ENCODE measurements at regions not wholly inside any gene's neighbourhood (a gene's known extent, or its start where the extent isn't known, plus 50 kb on each side); places are given as distances from the start of the nearest gene placed in this dataset.

DNA sequence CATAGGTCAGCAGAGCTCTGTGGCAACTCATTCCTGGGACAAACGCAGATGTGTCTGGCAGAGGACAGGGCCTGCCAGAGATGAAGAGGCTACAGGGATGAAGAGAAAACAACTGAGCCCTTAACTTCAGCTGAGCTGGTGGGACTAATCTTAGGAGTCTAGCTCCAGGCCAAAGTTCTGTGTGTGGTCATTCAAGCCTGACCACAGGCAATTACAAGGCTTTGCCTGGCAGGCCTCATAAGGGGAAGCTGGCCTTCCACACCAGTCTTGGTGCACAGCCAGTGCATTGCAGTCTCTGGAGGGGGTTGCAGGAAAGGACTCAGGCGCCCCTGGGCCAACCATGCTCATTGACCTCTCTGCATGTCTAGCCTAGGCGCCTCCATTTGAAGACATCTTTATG, 127.6 kb upstream of the DAAM1 start:
- Histone ChIP-seq H3K27me3 (ENCODE audit: insufficient read depth, low read length) (no peaks in the 10 kb centered on the region), H3K9me3 (ENCODE audit: insufficient read depth, low read depth, low read length) (peaks cover 12% of the 10 kb centered on the region; the same call in 1 of the 2 replicates), H3K9ac (ENCODE audit: low read depth, low read length) (no peak overlapping the region), H3K4me1 (ENCODE audit: insufficient read depth, low read length) (no peaks in the 10 kb centered on the region), H3K27ac (ENCODE audit: low read length) (no peak overlapping the region), H3K4me3 (ENCODE audit: low read length) (no peak overlapping the region), H3K36me3 (ENCODE audit: insufficient read depth, low read depth, low read length) (no peaks in the 10 kb centered on the region)

DNA sequence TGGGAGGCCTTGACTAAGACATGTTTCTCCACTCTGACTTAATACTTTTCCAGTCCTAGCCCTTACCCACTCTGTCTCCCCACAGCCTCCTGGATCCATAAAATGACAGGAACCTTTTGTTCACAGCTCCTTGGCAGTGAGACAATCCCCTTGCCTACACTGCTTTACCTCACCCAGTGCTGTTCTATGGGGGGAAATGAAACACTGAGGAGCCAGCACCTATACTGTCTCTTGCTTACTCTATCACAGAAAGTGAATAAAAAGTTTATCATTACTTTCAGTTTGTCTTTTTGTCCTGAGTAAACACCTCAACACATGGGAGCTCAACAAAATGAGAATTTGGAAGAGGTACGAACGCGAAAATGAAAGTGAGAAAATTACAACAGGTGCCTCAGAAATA, 127.2 kb upstream of the DAAM1 start:
- Histone ChIP-seq H3K9me3 (ENCODE audit: insufficient read depth, low read depth, low read length) (peaks cover 12% of the 10 kb centered on the region; the same call in 1 of the 2 replicates), H3K27me3 (ENCODE audit: insufficient read depth, low read length) (no peaks in the 10 kb centered on the region), H3K36me3 (ENCODE audit: insufficient read depth, low read depth, low read length) (no peaks in the 10 kb centered on the region), H3K9ac (ENCODE audit: low read depth, low read length) (no peak overlapping the region), H3K27ac (ENCODE audit: low read length) (no peak overlapping the region), H3K4me1 (ENCODE audit: insufficient read depth, low read length) (no peaks in the 10 kb centered on the region), H3K4me3 (ENCODE audit: low read length) (no peak overlapping the region)

DNA sequence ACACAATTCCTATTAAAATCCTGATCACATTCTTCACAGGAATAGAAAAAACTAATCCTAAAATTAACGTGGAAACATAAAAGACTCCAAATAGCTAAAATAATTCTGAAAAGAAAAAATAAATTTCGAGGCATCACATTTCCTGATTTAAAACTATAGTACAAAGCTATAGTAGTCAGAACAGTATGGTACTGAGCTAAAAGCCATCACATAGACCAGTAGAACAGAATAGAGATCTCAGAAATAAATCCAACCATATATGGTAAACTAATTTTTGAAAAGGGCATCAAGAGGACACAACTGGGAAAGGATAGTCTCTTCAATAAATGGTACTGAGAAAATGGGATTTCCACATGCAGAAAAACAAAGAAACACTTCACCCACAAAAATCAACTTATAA, 125.2 kb upstream of the DAAM1 start:
- Histone ChIP-seq H3K27ac (ENCODE audit: low read length) (no peak overlapping the region), H3K27me3 (ENCODE audit: insufficient read depth, low read length) (no peaks in the 10 kb centered on the region), H3K4me3 (ENCODE audit: low read length) (no peak overlapping the region), H3K9me3 (ENCODE audit: insufficient read depth, low read depth, low read length) (peaks cover 12% of the 10 kb centered on the region; the same call in 1 of the 2 replicates), H3K4me1 (ENCODE audit: insufficient read depth, low read length) (no peaks in the 10 kb centered on the region), H3K36me3 (ENCODE audit: insufficient read depth, low read depth, low read length) (no peaks in the 10 kb centered on the region), H3K9ac (ENCODE audit: low read depth, low read length) (no peak overlapping the region)

DNA sequence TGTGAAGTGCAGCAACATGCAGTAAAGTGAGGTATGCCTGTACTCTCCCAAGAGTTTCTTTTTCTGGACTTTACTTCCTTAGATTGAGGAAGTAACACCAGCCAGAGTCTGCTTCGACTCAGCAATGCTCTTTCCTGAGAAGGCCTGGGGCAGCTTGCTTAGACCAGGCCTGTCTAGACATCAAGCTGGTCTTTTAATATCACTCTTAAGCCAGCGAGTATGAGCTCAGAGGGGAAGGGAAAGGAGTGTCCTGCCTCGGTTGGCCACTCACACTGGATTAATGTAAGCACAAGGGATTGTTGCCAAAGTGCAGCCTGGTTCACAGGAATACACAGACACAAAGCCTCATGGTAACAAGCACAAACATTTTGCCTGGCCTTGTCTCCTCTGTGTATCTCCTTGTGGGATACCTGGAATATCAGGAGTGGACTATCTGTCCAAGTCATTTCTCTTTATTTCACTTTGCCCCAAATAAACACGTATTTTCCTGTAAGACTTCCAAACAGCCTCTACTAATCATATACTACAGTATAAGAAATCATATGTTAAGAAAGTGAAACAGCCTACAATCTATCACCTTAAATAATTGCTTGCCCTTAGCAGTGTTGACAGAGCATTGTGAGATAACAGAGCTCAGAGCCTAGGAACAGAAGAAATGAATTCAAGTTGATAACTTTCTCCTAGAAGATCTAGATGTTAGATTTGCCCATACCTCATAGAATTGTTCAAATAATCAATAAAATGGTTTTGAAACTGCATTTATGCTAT, 121.2 kb upstream of the DAAM1 start:
- Histone ChIP-seq H3K9ac (ENCODE audit: low read depth, low read length) (no peak overlapping the region), H3K36me3 (ENCODE audit: insufficient read depth, low read depth, low read length) (no peaks in the 10 kb centered on the region), H3K4me1 (ENCODE audit: insufficient read depth, low read length) (no peaks in the 10 kb centered on the region), H3K9me3 (ENCODE audit: insufficient read depth, low read depth, low read length) (peaks cover 9% of the 10 kb centered on the region; the same call in 1 of the 2 replicates), H3K27ac (ENCODE audit: low read length) (no peak overlapping the region), H3K4me3 (ENCODE audit: low read length) (no peak overlapping the region), H3K27me3 (ENCODE audit: insufficient read depth, low read length) (no peaks in the 10 kb centered on the region)

DNA sequence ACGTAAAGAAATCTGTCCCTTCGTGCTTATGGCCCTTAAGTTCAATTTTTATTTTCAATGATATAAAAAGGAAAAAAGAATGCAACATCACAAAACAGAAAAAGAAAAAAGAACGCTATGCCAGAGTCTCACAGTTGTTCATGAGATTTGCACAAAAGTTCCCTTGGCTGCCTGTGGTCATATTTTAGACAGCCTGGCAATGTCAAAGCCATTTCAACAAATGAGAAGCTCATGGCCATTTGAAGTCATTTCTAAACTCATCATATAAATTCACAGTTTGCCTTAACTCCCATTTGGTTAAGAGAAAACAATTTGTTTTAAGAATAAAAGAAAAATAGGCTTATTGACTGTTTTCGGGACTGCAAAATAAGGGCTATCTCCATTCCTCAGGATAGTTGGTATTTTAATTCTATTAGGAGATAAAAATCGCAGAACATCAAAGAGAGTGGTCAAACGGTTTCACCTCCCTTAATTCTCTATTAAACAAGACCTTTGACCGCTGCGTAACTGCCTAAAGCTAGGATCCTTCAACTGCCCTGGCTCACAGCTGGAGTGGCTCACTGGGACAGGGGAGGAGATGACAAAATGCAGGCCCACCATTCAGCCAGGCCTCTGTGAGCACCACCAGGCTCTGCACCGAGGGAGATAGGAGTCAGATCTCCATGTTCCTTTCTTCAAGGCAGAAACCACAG, 119.2 kb upstream of the DAAM1 start:
- Histone ChIP-seq H3K36me3 (ENCODE audit: insufficient read depth, low read depth, low read length) (no peaks in the 10 kb centered on the region), H3K27ac (ENCODE audit: low read length) (no peak overlapping the region), H3K27me3 (ENCODE audit: insufficient read depth, low read length) (no peaks in the 10 kb centered on the region), H3K9ac (ENCODE audit: low read depth, low read length) (no peak overlapping the region), H3K9me3 (ENCODE audit: insufficient read depth, low read depth, low read length) (no peaks in the 10 kb centered on the region), H3K4me1 (ENCODE audit: insufficient read depth, low read length) (no peaks in the 10 kb centered on the region), H3K4me3 (ENCODE audit: low read length) (no peak overlapping the region)

DNA sequence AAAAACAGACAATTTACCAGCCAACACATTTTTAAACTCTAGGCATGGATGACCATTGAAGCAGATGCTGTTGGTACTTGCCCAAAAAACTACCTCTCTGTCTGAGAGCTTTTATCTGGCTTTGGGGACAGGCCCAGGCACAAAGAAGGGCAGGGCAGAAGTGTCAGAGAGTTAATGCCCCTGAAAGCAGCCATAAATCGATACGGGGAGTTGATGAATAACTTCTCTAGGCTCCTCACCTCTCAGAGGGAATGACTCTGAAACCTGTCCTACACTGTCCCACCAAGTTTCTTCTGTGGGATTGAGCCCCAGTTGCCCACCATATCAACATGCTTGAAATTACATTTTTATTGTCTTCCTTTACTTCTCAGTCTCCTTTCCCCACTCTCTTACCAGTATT, 113.0 kb upstream of the DAAM1 start:
- H3K4me1 ChIP-seq (ENCODE audit: insufficient read depth, low read length): no peaks in the 10 kb centered on the region
- H3K4me3 ChIP-seq (ENCODE audit: low read length): no peak overlapping the region
- H3K9ac ChIP-seq (ENCODE audit: low read depth, low read length): no peak overlapping the region
- no peaks in the 10 kb centered on the region for H3K27me3 ChIP-seq (ENCODE audit: insufficient read depth, low read length)
- no peaks in the 10 kb centered on the region for H3K9me3 ChIP-seq (ENCODE audit: insufficient read depth, low read depth, low read length)
- H3K27ac ChIP-seq (ENCODE audit: low read length): no peak overlapping the region
- no peaks in the 10 kb centered on the region for H3K36me3 ChIP-seq (ENCODE audit: insufficient read depth, low read depth, low read length)

DNA sequence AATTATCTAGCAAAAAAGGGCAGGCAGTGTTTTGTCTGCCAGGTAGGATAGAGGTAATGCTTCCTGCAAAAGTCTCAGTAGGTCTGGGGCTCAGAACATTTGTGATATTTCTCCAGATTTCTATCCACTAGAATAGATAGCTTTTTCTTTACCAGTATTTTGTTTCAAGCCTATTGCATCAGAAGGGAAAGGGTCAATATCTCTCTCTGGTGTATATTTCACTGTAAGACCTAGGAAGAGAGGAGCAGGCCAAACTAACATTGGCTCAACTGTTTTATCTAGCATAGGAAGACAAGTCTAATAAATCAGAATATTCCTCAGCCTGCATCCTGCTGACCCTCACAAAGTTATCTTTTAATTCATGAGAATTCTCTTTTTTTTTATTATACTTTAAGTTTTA, 106.7 kb upstream of the DAAM1 start:
- H3K27ac ChIP-seq (ENCODE audit: low read length): no peak overlapping the region
- H3K36me3 ChIP-seq (ENCODE audit: insufficient read depth, low read depth, low read length): no peaks in the 10 kb centered on the region
- no peak overlapping the region for H3K4me3 ChIP-seq (ENCODE audit: low read length)
- no peak overlapping the region for H3K9ac ChIP-seq (ENCODE audit: low read depth, low read length)
- H3K27me3 ChIP-seq (ENCODE audit: insufficient read depth, low read length): no peaks in the 10 kb centered on the region
- no peaks in the 10 kb centered on the region for H3K9me3 ChIP-seq (ENCODE audit: insufficient read depth, low read depth, low read length)
- H3K4me1 ChIP-seq (ENCODE audit: insufficient read depth, low read length): no peaks in the 10 kb centered on the region

DNA sequence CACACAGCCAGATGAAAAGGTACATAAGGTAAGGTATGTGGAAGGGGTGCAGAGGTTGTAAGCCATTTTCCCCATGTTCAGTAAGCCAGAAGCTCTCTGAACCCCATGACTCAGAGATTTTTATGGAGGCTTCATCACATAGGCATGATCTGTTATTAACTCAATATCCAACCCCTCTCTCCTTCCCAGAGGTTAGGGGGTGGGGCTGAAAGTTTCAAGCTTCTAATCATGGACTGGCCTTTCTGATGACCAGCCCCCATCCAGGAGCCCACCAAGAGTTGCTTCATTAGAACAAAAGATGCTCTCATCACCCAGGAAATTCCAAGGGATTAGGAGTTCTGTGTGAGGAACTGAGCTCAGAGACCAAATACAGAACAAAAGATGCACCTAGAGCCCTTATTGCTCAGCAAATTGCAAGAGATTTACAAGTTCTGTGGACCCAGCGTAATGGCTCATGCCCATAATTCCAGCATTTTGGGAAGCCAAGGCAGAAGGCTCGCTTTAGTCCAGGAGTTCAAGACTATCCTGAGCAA, 103.2 kb upstream of the DAAM1 start:
- no peaks in the 10 kb centered on the region for H3K27me3 ChIP-seq (ENCODE audit: insufficient read depth, low read length)
- no peak overlapping the region for H3K4me3 ChIP-seq (ENCODE audit: low read length)
- H3K4me1 ChIP-seq (ENCODE audit: insufficient read depth, low read length): no peaks in the 10 kb centered on the region
- H3K9me3 ChIP-seq (ENCODE audit: insufficient read depth, low read depth, low read length): no peaks in the 10 kb centered on the region
- H3K36me3 ChIP-seq (ENCODE audit: insufficient read depth, low read depth, low read length): no peaks in the 10 kb centered on the region
- no peak overlapping the region for H3K27ac ChIP-seq (ENCODE audit: low read length)
- no peak overlapping the region for H3K9ac ChIP-seq (ENCODE audit: low read depth, low read length)

DNA sequence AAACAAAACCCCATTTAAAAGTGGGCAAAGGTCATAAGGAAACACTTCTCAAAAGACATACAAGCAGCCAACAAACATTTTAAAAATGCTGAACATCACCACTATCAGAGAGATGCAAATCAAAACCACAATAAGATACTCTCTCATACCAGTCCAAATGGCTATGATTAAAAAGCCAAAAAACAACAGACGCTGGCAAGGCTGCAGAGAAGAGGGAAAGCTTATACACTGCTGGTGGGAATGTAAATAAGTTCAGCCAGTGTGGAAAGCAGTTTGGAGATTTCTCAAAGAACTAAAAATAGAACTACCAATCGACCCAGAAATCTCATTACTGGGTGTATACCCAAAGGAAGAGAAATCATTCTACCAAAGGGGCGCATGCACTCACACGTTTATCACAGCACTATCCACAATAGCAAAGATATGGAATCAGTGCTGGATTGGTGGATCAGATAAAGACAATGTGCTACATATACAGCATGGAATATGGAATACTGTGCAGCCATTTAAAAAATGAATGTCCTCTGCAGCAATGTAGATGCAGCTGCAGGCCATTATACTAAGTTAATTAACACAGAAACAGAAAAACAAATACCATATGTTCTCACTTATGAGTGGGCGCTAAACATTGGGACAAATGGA, 102.1 kb upstream of the DAAM1 start:
- Histone ChIP-seq H3K9me3 (ENCODE audit: insufficient read depth, low read depth, low read length) (no peaks in the 10 kb centered on the region), H3K27me3 (ENCODE audit: insufficient read depth, low read length) (no peaks in the 10 kb centered on the region), H3K36me3 (ENCODE audit: insufficient read depth, low read depth, low read length) (no peaks in the 10 kb centered on the region), H3K27ac (ENCODE audit: low read length) (no peak overlapping the region), H3K9ac (ENCODE audit: low read depth, low read length) (no peak overlapping the region), H3K4me3 (ENCODE audit: low read length) (no peak overlapping the region), H3K4me1 (ENCODE audit: insufficient read depth, low read length) (no peaks in the 10 kb centered on the region)

DNA sequence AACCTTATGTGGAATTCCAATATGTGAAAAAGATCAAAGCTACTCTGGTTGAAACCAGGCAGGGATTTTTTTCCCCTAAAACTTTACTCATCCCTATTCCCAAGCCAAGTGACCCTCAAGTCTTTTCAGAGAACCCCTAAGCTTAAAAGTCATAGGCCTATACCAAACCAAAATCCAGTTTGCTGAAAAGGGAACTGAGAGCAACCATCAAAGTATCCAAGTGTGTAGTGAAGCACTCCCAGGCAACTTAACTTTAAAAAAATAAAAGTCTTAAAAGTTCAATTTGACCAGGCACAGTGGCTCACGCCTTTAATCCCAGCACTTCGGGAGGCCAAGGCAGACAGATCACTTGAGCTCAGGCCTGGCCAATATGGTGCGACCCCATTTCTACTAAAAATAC, 101.2 kb upstream of the DAAM1 start:
- Histone ChIP-seq H3K27me3 (ENCODE audit: insufficient read depth, low read length) (no peaks in the 10 kb centered on the region), H3K9ac (ENCODE audit: low read depth, low read length) (no peak overlapping the region), H3K9me3 (ENCODE audit: insufficient read depth, low read depth, low read length) (no peaks in the 10 kb centered on the region), H3K4me3 (ENCODE audit: low read length) (no peak overlapping the region), H3K36me3 (ENCODE audit: insufficient read depth, low read depth, low read length) (no peaks in the 10 kb centered on the region), H3K27ac (ENCODE audit: low read length) (no peak overlapping the region), H3K4me1 (ENCODE audit: insufficient read depth, low read length) (no peaks in the 10 kb centered on the region)

DNA sequence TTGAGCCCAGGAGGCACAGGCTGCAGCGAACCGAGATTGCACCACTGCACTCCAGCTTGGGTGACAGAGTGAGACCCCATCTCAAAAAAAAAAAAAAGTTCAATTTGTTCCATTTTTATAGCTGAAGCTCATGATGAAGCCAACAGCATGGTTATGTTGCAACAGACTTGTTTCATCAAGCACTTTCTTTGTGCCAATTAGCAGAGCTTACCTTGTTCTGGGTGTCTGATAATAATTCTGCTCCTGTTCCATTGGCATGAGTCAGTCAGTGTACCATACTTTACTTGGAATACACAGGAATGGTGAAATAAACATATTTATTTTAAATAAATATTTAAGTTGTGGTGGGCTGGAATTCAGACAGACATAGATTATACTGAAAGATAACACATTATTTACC, 100.8 kb upstream of the DAAM1 start:
- Histone ChIP-seq H3K9ac (ENCODE audit: low read depth, low read length) (no peak overlapping the region), H3K4me1 (ENCODE audit: insufficient read depth, low read length) (no peaks in the 10 kb centered on the region), H3K27me3 (ENCODE audit: insufficient read depth, low read length) (no peaks in the 10 kb centered on the region), H3K9me3 (ENCODE audit: insufficient read depth, low read depth, low read length) (no peaks in the 10 kb centered on the region), H3K4me3 (ENCODE audit: low read length) (no peak overlapping the region), H3K36me3 (ENCODE audit: insufficient read depth, low read depth, low read length) (no peaks in the 10 kb centered on the region), H3K27ac (ENCODE audit: low read length) (no peak overlapping the region)

DNA sequence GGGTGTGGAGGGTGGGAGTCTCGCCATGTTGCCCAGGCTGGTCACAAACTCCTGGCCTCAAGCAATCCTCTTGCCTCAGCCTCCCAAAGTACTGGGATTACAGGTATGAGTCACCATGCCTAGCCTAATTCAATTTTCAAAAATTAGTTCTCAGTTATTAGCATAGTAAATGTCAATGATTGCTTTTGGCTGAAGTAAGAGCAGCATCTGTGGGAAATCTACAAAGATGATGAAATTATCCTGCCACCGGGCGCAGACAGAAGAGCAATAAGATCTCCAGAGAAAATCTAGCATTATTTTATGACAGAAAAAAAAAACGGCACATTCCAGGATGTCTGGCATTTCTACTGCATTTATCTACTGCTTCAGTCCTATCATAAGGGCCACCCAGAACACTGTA, 97.9 kb upstream of the DAAM1 start:
- no peak overlapping the region for H3K27ac ChIP-seq (ENCODE audit: low read length)
- no peak overlapping the region for H3K4me3 ChIP-seq (ENCODE audit: low read length)
- H3K4me1 ChIP-seq (ENCODE audit: insufficient read depth, low read length): no peaks in the 10 kb centered on the region
- no peaks in the 10 kb centered on the region for H3K27me3 ChIP-seq (ENCODE audit: insufficient read depth, low read length)
- no peaks in the 10 kb centered on the region for H3K36me3 ChIP-seq (ENCODE audit: insufficient read depth, low read depth, low read length)
- no peaks in the 10 kb centered on the region for H3K9me3 ChIP-seq (ENCODE audit: insufficient read depth, low read depth, low read length)
- no peak overlapping the region for H3K9ac ChIP-seq (ENCODE audit: low read depth, low read length)
